Gastroesophageal sphincter (tissue), 4 donors: ENCODE measurements at regions not wholly inside any gene's neighbourhood (a gene's known extent, or its start where the extent isn't known, plus 50 kb on each side); places are given as distances from the start of the nearest gene placed in this dataset.

Source experiments
- ATAC-seq: fragments of 150-250 bp; one replicate; pipeline ENCODE4 v1.9.1; 2016; ENCODE audit warnings: mild to moderate bottlenecking, moderate library complexity
- H3K27ac ChIP-seq, 4 donors: fragments of 200-600 bp; sonication (generic) in 3 of 4; 1 replicate in 3 of 4; 2 replicates in 1 of 4; pipeline ENCODE4 v1.5.1; 2016 to 2019
- H3K27me3 ChIP-seq: fragments of 200-600 bp; sonication (generic); one replicate; pipeline ENCODE4 v1.5.1; 2019
- H3K36me3 ChIP-seq, 2 donors: fragments of 200-600 bp; sonication (generic); one replicate each; pipeline ENCODE4 v1.5.1; 2019; ENCODE audit warnings: control low read depth in 1 of 2
- H3K4me1 ChIP-seq, 3 donors: fragments of 200-600 bp; sonication (generic); 1 replicate in 2 of 3; 2 replicates in 1 of 3; pipeline ENCODE4 v1.5.1; 2016 to 2019; ENCODE audit warnings: control low read depth in 2 of 3
- H3K4me3 ChIP-seq, 2 donors: fragments of 200-600 bp; sonication (generic); one replicate each; pipeline ENCODE4 v1.5.1; 2019; ENCODE audit warnings: mild to moderate bottlenecking in 1 of 2, moderate library complexity in 1 of 2
- H3K9me3 ChIP-seq, 3 donors: fragments of 200-600 bp; sonication (generic); one replicate each; pipeline ENCODE4 v1.5.1; 2017 to 2019; ENCODE audit warnings: control low read depth in 2 of 3
- EP300 ChIP-seq: sonication (generic); formaldehyde crosslinking; IDR thresholded peaks from one replicate; pipeline ENCODE4 v1.6.1; 2017; ENCODE audit warnings: antibody characterized with exemption, mild to moderate bottlenecking
- POLR2A ChIP-seq, 2 donors: fragments of 450-650 bp; IDR thresholded peaks; one replicate each; pipeline ENCODE4 v1.6.1; 2017; ENCODE audit warnings: antibody characterized with exemption in 2 of 2, mild to moderate bottlenecking in 2 of 2, moderate library complexity in 1 of 2
- POLR2AphosphoS5 ChIP-seq: sonication (generic); formaldehyde crosslinking; IDR thresholded peaks from one replicate; pipeline ENCODE4 v1.6.1; 2017; ENCODE audit warnings: antibody characterized with exemption
- WGBS, 2 donors: methylation state at CpG; one replicate each; pipeline ENCODE4 v1.1.5; 2018; ENCODE audit warnings: low coverage in 1 of 2; 5-methylcytosine and 5-hydroxymethylcytosine counted together
- TF ChIP-seq, protein P1 (sequence below), 4 experiments: fragments of 200-600 bp in 2 of 4; fragments of 450-650 bp in 2 of 4; sonication (generic) in 1 of 4; IDR thresholded peaks; one replicate each; pipeline ENCODE4 v1.5.1; 2017 to 2019; ENCODE audit warnings: antibody characterized with exemption in 4 of 4, mild to moderate bottlenecking in 2 of 4, moderate library complexity in 2 of 4

DNA sequence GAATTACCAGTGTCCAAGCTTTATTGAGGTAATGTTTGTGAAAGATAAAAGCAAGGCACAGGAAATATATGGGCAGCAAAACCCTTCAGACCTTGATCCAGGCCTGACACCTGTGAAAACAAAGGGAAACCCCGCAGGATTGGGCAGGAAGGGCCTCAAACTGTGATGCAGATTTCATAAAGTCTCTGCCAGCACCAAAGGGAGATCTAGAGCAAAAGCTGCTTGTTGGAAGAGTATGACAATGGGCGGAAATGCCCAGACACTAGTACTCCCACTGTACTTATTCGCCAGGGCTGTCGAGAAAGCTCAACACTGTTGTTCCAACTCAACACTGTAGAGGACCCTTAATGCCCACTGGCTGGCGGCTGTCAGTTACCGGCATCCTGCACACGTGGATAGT lies 207.9 kb downstream of the CD47 start:
- TF ChIP-seq EP300 (no peak), POLR2A (IDR thresholded peaks at IDR 0.05) (no peak), POLR2AphosphoS5 (no peak)
- TF ChIP-seq, protein P1, sequence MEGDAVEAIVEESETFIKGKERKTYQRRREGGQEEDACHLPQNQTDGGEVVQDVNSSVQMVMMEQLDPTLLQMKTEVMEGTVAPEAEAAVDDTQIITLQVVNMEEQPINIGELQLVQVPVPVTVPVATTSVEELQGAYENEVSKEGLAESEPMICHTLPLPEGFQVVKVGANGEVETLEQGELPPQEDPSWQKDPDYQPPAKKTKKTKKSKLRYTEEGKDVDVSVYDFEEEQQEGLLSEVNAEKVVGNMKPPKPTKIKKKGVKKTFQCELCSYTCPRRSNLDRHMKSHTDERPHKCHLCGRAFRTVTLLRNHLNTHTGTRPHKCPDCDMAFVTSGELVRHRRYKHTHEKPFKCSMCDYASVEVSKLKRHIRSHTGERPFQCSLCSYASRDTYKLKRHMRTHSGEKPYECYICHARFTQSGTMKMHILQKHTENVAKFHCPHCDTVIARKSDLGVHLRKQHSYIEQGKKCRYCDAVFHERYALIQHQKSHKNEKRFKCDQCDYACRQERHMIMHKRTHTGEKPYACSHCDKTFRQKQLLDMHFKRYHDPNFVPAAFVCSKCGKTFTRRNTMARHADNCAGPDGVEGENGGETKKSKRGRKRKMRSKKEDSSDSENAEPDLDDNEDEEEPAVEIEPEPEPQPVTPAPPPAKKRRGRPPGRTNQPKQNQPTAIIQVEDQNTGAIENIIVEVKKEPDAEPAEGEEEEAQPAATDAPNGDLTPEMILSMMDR (IDR thresholded peaks at IDR 0.05) = no peak
- no peaks in the 10 kb centered on the region for H3K36me3 ChIP-seq
- no peak overlapping the region for H3K27ac ChIP-seq
- no peak overlapping the region for H3K4me3 ChIP-seq
- peaks cover 0 to 25% (median 0%) of the 10 kb centered on the region in 3 donors for H3K4me1 ChIP-seq
- ATAC-seq = no peak
- no peaks in the 10 kb centered on the region for H3K9me3 ChIP-seq
- H3K27me3 ChIP-seq = no peaks in the 10 kb centered on the region
- WGBS, 2 donors = 81 to 93% methylated on average over 6 of the region's 7 CpGs

DNA sequence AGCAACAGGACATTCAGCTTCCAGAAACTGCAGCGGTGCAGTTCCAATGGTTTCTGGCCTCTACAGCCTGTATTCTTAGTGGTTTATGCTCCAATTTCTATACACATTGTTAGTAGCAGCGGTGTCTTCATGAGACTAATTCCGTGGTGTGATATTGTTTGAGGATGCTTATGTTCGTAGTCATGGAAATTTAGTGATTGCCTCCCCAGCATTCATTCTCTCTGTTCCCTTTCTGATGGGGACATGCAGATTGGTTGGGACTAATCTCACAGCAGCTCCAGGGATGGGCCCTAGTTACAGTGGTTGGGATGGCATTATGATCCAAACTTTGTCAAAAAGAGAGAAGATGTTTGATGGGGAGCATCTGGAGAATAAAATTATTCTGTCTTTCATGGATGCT lies 208.6 kb downstream of the CD47 start:
- WGBS, 2 donors = 93 to 96% methylated on average over 3 to 4 of the region's 4 CpGs
- Histone ChIP-seq H3K27me3 (no peaks in the 10 kb centered on the region), H3K4me3 (no peak overlapping the region), H3K36me3 (no peaks in the 10 kb centered on the region), H3K9me3 (no peaks in the 10 kb centered on the region), H3K4me1 (peaks cover 0 to 25% (median 0%) of the 10 kb centered on the region in 3 donors), H3K27ac (peak overlapping the region in 1 of 4 donors; percentile 48)
- TF ChIP-seq, protein P1 (IDR thresholded peaks at IDR 0.05) = no peak
- TF ChIP-seq POLR2AphosphoS5 (no peak), POLR2A (IDR thresholded peaks at IDR 0.05) (no peak), EP300 (no peak)
- no peak for ATAC-seq

DNA sequence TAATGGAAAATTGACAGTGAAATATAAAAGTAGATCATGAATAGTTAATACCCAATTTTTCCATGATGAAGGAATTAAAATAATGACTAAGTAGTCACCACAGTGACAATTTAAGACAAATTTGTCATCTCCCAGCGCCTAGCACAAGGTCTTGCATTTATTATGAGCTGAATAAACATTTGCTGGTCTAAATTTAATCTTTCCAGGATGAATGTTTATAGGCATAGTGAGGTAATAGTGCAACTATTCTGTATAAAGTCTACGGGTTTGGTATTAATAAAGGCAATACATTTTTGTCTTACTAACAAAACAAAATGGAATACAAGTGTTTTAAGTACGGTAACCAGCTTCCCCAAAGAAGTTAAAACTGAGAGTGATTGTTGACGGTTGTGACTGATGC lies 209.3 kb downstream of the CD47 start:
- Histone ChIP-seq H3K27me3 (no peaks in the 10 kb centered on the region), H3K27ac (peak overlapping the region in 1 of 4 donors; percentile 48), H3K36me3 (no peaks in the 10 kb centered on the region), H3K4me1 (peaks cover 0 to 25% (median 0%) of the 10 kb centered on the region in 3 donors), H3K9me3 (no peaks in the 10 kb centered on the region), H3K4me3 (no peak overlapping the region)
- WGBS, 2 donors = 10 to 34% methylated on average over 4 of the region's 4 CpGs
- ATAC-seq = no peak
- TF ChIP-seq POLR2AphosphoS5 = no peak
- TF ChIP-seq, protein P1 (IDR thresholded peaks at IDR 0.05) = no peak

DNA sequence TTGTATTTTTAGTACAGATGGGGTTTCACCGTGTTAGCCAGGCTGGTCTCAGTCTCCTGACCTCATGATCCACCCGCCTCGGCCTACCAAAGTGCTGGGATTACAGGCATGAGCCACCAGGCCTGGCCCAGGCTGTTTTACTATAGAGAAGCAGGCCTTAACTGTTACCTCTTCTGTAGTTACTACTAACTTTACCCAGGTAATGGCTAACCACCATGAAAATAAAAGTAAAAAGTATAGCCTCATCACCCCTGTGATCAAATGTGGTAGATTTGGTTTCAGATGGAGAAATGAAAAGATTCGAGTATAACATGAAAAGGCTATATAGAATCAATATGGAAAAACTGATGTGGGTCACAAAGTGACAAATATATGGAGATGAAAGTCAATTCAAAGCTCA lies 210.1 kb downstream of the CD47 start:
- Histone ChIP-seq H3K4me3 (no peak overlapping the region), H3K36me3 (no peaks in the 10 kb centered on the region), H3K27ac (no peak overlapping the region), H3K4me1 (peaks cover 0 to 25% (median 0%) of the 10 kb centered on the region in 3 donors), H3K27me3 (no peaks in the 10 kb centered on the region), H3K9me3 (no peaks in the 10 kb centered on the region)
- TF ChIP-seq, protein P1 (IDR thresholded peaks at IDR 0.05) = no peak
- TF ChIP-seq EP300 (no peak), POLR2A (IDR thresholded peaks at IDR 0.05) (no peak), POLR2AphosphoS5 (no peak)
- no peak for ATAC-seq
- WGBS, 2 donors = 85 to 90% methylated on average over 1 of the region's 4 CpGs

DNA sequence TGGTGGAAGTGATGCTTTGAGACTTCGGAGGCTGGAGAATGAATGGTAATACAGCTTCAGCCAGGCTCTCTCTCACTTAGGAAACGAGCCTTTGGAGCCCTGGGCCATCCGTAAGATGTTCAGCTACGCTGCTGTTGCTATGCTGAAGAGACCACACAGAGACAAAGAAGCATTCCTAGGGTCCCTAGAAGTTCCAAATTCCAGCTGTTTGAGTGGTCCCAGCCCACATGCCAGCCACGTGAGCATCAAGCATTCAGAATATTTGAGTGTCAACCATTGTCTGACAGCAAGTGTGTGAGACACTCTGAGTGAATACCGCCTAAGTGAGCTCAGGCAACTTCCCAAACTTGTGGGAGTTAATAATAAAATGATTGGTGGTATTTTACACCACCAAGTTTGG lies 212.9 kb downstream of the CD47 start:
- H3K27ac ChIP-seq = no peak overlapping the region
- H3K4me3 ChIP-seq = no peak overlapping the region
- H3K27me3 ChIP-seq = no peaks in the 10 kb centered on the region
- WGBS, 2 donors = 82% methylated on average over 3 to 6 of the region's 6 CpGs
- no peaks in the 10 kb centered on the region for H3K9me3 ChIP-seq
- peaks cover 0 to 17% (median 0%) of the 10 kb centered on the region in 3 donors for H3K4me1 ChIP-seq
- ATAC-seq = no peak
- H3K36me3 ChIP-seq = no peaks in the 10 kb centered on the region
- TF ChIP-seq EP300 (no peak), POLR2A (IDR thresholded peaks at IDR 0.05) (no peak), POLR2AphosphoS5 (no peak)
- TF ChIP-seq, protein P1 (IDR thresholded peaks at IDR 0.05) = no peak
